NCI-H82 treated with DMSO at 0.1 percent for 48 hours (cell line): ENCODE measurements at regions not wholly inside any gene's neighbourhood (a gene's known extent, or its start where the extent isn't known, plus 50 kb on each side); places are given as distances from the start of the nearest gene placed in this dataset.
"Not testable (repeated sequence)": the region's sequence is repeated elsewhere in the genome, so short reads cannot be mapped to it uniquely, and the experiment has no call there.

Source experiments
- DNase-seq: peaks from one replicate; lab custom pipeline; 2025; ENCODE audit not compliant: unreplicated experiment; lab: John Stamatoyannopoulos, UW

- DNase-seq: no peak
Observed at GRCh38 chr4:103887191-103887590, 167.4 kb upstream of the TACR3 start.

- no peak for DNase-seq
Observed at GRCh38 chr4:103885152-103885551, 165.4 kb upstream of the TACR3 start.

- no peak for DNase-seq
Observed at GRCh38 chr4:103867311-103867710, 147.5 kb upstream of the TACR3 start.

- no peak for DNase-seq
Observed at GRCh38 chr4:103853627-103854026, 133.8 kb upstream of the TACR3 start.

GRCh38 chr4:103853146-103853545 lies 133.4 kb upstream of the TACR3 start:
- DNase-seq: no peak

GRCh38 chr4:103845075-103845474 lies 125.3 kb upstream of the TACR3 start:
- no peak for DNase-seq

- DNase-seq: no peak
Observed at GRCh38 chr4:103842637-103843239, 123.0 kb upstream of the TACR3 start.

- DNase-seq: no peak
Observed at GRCh38 chr4:103842076-103842475, 122.3 kb upstream of the TACR3 start.

- not testable (repeated sequence) for DNase-seq
Observed at GRCh38 chr4:103810308-103810707, 90.5 kb upstream of the TACR3 start.

GRCh38 chr4:103802766-103803165 lies 83.0 kb upstream of the TACR3 start:
- no peak for DNase-seq

GRCh38 chr4:103787057-103787456 lies 67.3 kb upstream of the TACR3 start:
- no peak for DNase-seq

GRCh38 chr4:103786593-103786992 lies 66.8 kb upstream of the TACR3 start:
- no peak for DNase-seq

GRCh38 chr4:103786014-103786413 lies 66.2 kb upstream of the TACR3 start:
- peak; percentile 2 for DNase-seq

- DNase-seq: no peak
Observed at GRCh38 chr4:103778221-103778620, 58.4 kb upstream of the TACR3 start.

- DNase-seq: no peak
Observed at GRCh38 chr4:103774326-103774825, 54.6 kb upstream of the TACR3 start.

GRCh38 chr4:103773691-103774231 lies 54.0 kb upstream of the TACR3 start:
- no peak for DNase-seq
